ENCODE measurements at regions not wholly inside any gene's neighbourhood (a gene's known extent, or its start where the extent isn't known, plus 50 kb on each side); places are given as distances from the start of the nearest gene placed in this dataset.

DNA sequence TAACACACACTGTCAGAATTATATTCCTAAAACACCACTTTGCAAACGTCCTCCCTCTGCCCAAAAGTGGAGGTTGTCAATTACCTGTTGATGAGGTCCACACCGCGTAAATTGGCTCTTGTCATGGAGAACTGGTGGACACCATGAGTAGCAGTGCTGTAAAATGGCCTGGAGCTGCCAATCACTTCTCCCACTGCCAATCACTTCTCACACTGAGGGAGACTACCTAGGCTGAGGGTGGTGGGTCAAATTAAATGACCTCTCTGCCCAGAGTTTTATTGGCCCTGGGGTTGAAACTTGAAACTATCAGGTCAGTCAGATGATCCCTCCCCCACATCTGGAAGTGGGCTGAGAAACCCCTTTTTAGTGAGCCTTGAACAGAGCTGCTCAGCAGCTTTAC is 89.6 kb downstream of the SOWAHC start:
- H3K4me3 ChIP-seq (ENCODE audit: low read depth, low read length), result no peak overlapping the region
- TF ChIP-seq, protein P1, sequence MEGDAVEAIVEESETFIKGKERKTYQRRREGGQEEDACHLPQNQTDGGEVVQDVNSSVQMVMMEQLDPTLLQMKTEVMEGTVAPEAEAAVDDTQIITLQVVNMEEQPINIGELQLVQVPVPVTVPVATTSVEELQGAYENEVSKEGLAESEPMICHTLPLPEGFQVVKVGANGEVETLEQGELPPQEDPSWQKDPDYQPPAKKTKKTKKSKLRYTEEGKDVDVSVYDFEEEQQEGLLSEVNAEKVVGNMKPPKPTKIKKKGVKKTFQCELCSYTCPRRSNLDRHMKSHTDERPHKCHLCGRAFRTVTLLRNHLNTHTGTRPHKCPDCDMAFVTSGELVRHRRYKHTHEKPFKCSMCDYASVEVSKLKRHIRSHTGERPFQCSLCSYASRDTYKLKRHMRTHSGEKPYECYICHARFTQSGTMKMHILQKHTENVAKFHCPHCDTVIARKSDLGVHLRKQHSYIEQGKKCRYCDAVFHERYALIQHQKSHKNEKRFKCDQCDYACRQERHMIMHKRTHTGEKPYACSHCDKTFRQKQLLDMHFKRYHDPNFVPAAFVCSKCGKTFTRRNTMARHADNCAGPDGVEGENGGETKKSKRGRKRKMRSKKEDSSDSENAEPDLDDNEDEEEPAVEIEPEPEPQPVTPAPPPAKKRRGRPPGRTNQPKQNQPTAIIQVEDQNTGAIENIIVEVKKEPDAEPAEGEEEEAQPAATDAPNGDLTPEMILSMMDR (IDR thresholded peaks at IDR 0.05; ENCODE audit: low read depth, low read length, missing control alignments), result no peak
- in situ Hi-C loops (cut with HindIII; ENCODE audit: low pct_ligation_motif_present, low sequenced_read_pairs), result no loop called here
- no peaks in the 10 kb centered on the region for H3K27me3 ChIP-seq (replicated peaks)
- no peak overlapping the region for H3K27ac ChIP-seq
- H3K36me3 ChIP-seq (replicated peaks), result no peaks in the 10 kb centered on the region
- DNase-seq, result no peak

DNA sequence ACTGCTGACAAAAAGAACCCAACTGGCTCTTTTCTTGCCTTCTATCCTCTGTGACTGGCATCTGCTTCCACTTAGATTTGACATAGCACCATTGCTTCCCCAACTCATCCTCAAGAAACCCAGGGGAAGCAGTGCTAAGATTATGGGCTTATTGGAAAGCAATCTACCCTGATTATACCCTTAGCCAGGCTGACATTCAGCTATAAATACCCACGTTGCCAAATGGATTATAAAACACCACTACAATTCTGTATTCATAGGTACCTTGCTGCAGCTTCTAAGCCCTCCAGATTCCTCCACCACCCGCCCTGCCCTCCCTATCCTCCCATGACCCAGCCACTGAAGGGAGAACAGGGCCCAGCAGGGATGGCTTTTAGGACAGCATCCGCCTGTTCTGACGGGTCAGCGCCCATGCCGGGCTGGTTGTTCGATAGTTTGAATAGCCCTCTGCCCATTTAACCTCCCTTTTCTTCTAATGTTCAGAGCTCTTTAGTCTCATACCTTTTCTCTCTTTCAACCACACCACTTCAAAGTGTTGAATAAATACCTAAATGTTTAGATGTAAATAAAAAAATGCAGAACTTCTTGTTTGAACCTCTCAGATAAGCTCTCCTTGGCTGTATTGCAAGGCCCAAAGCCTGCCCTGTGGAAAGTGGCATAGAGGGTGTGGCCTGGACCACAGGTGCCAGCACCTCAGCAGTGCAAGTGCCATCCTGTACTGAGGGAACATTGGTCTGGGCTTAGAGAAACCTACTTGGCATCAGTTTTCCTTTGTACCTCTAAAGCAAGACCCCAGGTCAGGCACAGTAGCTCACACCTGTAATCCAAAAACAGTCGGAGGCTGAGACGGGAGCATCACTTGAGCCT is 86.6 kb upstream of the RGPD5 start:
- Histone ChIP-seq H3K27me3 (replicated peaks) (no peaks in the 10 kb centered on the region), H3K36me3 (replicated peaks) (no peaks in the 10 kb centered on the region), H3K27ac (no peak overlapping the region), H3K4me3 (ENCODE audit: low read depth, low read length) (no peak overlapping the region)
- DNase-seq, result no peak
- in situ Hi-C loops (cut with HindIII; ENCODE audit: low pct_ligation_motif_present, low sequenced_read_pairs), result no loop called here
- TF ChIP-seq, protein P1 (IDR thresholded peaks at IDR 0.05; ENCODE audit: low read depth, low read length, missing control alignments), result no peak

DNA sequence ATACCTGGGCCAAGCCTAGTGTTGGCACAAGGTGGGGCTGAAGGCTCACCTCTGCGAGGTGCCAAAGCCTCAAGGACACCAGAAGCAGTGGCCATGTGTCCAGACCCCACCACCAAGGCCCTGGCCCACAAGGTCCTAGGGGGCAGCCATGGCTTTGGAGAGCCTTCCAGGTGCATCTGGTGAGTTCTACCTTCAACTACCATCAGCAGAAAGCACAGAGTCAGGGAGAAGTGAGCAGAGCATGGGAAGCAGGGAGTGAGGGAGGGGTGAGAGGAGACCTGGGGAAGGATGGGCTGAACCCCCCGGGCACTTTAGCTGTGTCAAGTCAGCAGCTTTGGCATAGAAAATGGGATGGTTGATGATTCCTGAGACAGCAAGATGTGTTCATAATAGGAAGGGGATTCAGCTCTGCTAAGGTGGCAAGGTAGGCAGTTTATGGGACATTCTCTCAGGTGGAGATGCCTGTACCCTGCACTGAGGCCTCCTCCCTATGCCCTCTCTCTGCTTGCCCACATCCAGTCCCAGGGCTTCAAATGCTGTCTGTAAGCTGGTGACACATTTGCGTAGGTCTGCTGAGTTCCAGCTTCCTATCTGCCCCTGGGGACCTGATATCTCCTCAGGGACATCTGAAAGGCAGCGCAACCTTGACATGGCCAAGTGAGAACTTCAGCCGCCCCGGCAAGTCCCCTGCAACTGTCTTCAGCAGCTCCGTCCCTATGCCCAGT is 83.4 kb upstream of the RGPD5 start:
- Histone ChIP-seq H3K4me3 (ENCODE audit: low read depth, low read length) (no peak overlapping the region), H3K27ac (no peak overlapping the region), H3K36me3 (replicated peaks) (no peaks in the 10 kb centered on the region), H3K27me3 (replicated peaks) (no peaks in the 10 kb centered on the region)
- DNase-seq, result no peak
- TF ChIP-seq, protein P1 (IDR thresholded peaks at IDR 0.05; ENCODE audit: low read depth, low read length, missing control alignments), result no peak
- in situ Hi-C loops (cut with HindIII; ENCODE audit: low pct_ligation_motif_present, low sequenced_read_pairs), result no loop called here

DNA sequence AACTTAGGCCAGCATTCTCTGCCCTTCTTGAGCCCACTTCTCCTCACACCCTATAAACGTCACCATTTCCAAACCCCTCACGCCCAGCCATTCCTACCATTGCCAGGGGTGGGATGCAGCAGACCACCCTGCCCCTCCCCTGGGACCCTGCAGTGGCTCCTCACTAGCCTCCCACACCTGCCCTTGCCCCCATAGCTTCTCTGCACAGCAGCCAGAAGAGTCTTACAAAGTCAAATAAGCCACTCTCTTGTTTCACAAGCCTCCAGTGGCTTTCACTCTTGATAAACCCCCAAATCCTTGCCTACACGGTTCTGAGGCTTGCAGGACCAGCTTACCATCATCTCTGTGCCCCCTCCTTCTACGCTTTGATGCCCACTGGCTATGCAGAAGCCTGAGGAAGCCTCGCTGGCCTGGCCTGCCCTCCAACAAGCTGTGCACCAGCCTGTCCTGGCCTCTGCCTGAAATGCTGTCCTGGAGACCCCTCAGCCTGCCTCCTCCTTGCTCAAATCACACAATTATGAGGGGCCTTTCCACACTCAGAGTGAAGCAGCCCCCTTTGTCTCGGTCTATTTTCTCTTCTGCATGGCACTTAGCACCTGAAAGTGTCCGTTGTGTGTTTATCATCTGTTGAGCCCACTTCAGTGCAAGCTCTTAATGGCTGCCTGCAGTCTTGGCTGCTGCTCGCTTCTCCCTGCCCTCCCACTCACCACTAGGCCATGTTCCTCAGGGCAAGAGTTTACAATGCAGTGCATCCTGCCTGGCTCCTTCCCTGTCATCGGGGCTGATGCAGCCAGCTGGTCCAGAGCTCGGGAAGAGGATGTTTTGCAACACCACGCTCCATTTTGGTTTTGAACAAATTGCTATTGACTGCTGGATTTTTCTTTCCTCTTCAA is 82.6 kb upstream of the RGPD5 start:
- no peak for DNase-seq
- TF ChIP-seq, protein P1 (IDR thresholded peaks at IDR 0.05; ENCODE audit: low read depth, low read length, missing control alignments), result no peak
- in situ Hi-C loops (cut with HindIII; ENCODE audit: low pct_ligation_motif_present, low sequenced_read_pairs), result no loop called here

DNA sequence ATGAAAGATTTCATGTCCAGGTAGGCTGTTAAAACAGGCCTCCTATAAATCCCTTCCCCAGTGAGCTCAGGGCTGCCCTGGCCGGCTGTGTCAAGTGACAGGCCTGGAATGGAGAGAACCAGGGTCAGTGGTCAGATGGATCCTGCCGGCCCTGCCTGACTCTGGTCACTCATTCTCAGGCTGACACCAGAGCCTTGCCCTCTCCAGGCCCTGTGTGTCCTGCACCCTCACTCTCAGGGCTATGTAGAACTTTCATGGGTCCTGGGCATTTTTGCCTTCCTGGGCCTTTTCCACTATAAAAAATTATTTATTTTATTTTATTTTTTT is 82.0 kb upstream of the RGPD5 start:
- H3K4me3 ChIP-seq (ENCODE audit: low read depth, low read length), result no peak overlapping the region
- H3K27ac ChIP-seq, result no peak overlapping the region
- TF ChIP-seq, protein P1 (IDR thresholded peaks at IDR 0.05; ENCODE audit: low read depth, low read length, missing control alignments), result no peak
- no peak for DNase-seq
- no peaks in the 10 kb centered on the region for H3K27me3 ChIP-seq (replicated peaks)
- no peaks in the 10 kb centered on the region for H3K36me3 ChIP-seq (replicated peaks)
- in situ Hi-C loops (cut with HindIII; ENCODE audit: low pct_ligation_motif_present, low sequenced_read_pairs), result no loop called here

More for the DNA sequence above, 82.6 kb upstream of the RGPD5 start:
- Histone ChIP-seq H3K27ac (no peak overlapping the region), H3K36me3 (replicated peaks) (no peaks in the 10 kb centered on the region), H3K27me3 (replicated peaks) (no peaks in the 10 kb centered on the region), H3K4me3 (ENCODE audit: low read depth, low read length) (no peak overlapping the region)
